ENCODE measurements at regions not wholly inside any gene's neighbourhood (a gene's known extent, or its start where the extent isn't known, plus 50 kb on each side); places are given as distances from the start of the nearest gene placed in this dataset.
"Not testable (repeated sequence)": the region's sequence is repeated elsewhere in the genome, so short reads cannot be mapped to it uniquely, and the experiment has no call there.

DNA sequence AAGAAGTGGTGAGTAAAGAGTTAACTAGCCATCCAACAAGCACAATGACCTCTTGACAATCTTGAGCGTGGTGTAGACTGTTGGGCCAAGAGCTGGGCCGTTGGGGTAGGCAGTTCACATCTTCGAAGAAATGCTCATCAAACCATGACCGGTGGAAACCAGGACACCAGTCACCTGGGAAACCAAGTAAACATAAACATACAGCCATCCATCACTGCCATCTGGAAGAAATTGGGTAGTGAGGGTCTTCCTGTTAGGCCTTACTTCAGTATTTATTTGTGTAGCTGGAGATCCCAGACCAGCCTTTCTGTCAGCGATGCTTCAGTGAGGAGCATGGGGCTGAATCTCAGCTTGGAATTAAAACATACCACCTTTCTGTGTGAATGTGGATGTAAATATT, 108.1 kb upstream of the HAO2 start:
- no peak overlapping the region for H3K4me2 ChIP-seq (ENCODE audit: insufficient read depth, low read length)
- no peaks in the 10 kb centered on the region for H3K27me3 ChIP-seq (ENCODE audit: insufficient read depth, low read length)
- H3K9me3 ChIP-seq (ENCODE audit: low read depth, low read length), result no peaks in the 10 kb centered on the region
- H3K79me2 ChIP-seq (ENCODE audit: insufficient read depth, low read length), result no peaks in the 10 kb centered on the region
- TF ChIP-seq, protein P1, sequence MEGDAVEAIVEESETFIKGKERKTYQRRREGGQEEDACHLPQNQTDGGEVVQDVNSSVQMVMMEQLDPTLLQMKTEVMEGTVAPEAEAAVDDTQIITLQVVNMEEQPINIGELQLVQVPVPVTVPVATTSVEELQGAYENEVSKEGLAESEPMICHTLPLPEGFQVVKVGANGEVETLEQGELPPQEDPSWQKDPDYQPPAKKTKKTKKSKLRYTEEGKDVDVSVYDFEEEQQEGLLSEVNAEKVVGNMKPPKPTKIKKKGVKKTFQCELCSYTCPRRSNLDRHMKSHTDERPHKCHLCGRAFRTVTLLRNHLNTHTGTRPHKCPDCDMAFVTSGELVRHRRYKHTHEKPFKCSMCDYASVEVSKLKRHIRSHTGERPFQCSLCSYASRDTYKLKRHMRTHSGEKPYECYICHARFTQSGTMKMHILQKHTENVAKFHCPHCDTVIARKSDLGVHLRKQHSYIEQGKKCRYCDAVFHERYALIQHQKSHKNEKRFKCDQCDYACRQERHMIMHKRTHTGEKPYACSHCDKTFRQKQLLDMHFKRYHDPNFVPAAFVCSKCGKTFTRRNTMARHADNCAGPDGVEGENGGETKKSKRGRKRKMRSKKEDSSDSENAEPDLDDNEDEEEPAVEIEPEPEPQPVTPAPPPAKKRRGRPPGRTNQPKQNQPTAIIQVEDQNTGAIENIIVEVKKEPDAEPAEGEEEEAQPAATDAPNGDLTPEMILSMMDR (IDR thresholded peaks at IDR 0.05; ENCODE audit: extremely low read depth, low read depth, low read length), result no peak
- H3K4me3 ChIP-seq (ENCODE audit: insufficient read depth, low read length), result no peak overlapping the region
- no peaks in the 10 kb centered on the region for H3K36me3 ChIP-seq (ENCODE audit: insufficient read depth, low read length)
- H3K27ac ChIP-seq (ENCODE audit: low read depth, low read length), result no peak overlapping the region
- no peaks in the 10 kb centered on the region for H3K4me1 ChIP-seq (ENCODE audit: insufficient read depth, low read length)
- DNase-seq (ENCODE audit: insufficient read length, low spot score, missing footprints), result no peak
- H4K20me1 ChIP-seq (ENCODE audit: insufficient read depth, low read length), result no peaks in the 10 kb centered on the region
- no peak overlapping the region for H2AFZ ChIP-seq (ENCODE audit: low read length)

DNA sequence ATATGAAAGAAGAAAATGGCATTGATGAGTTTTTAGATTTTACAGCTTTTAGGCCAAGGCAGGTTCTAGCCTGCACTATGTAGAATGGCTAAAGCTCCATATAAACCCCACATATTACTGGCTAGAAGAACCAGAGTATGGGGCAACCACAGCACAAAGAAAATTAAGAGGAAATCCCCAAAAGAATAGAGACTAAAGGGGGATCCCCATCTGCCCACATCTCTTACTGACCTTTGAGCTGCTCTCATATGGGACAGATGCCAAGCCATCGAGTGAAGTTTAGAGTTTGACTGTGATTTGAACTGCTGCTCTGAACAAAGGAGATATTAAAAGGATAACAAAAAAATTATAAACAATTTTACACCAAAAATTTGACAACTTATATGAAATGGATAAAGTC, 102.2 kb upstream of the HAO2 start:
- Histone ChIP-seq H2AFZ (ENCODE audit: low read length) (no peak overlapping the region), H3K36me3 (ENCODE audit: insufficient read depth, low read length) (no peaks in the 10 kb centered on the region), H3K4me2 (ENCODE audit: insufficient read depth, low read length) (no peak overlapping the region), H3K27ac (ENCODE audit: low read depth, low read length) (no peak overlapping the region), H4K20me1 (ENCODE audit: insufficient read depth, low read length) (no peaks in the 10 kb centered on the region), H3K27me3 (ENCODE audit: insufficient read depth, low read length) (no peaks in the 10 kb centered on the region), H3K9me3 (ENCODE audit: low read depth, low read length) (no peaks in the 10 kb centered on the region), H3K4me1 (ENCODE audit: insufficient read depth, low read length) (no peaks in the 10 kb centered on the region), H3K4me3 (ENCODE audit: insufficient read depth, low read length) (no peak overlapping the region), H3K79me2 (ENCODE audit: insufficient read depth, low read length) (no peaks in the 10 kb centered on the region)
- no peak for DNase-seq (ENCODE audit: insufficient read length, low spot score, missing footprints)
- TF ChIP-seq, protein P1 (IDR thresholded peaks at IDR 0.05; ENCODE audit: extremely low read depth, low read depth, low read length), result no peak

DNA sequence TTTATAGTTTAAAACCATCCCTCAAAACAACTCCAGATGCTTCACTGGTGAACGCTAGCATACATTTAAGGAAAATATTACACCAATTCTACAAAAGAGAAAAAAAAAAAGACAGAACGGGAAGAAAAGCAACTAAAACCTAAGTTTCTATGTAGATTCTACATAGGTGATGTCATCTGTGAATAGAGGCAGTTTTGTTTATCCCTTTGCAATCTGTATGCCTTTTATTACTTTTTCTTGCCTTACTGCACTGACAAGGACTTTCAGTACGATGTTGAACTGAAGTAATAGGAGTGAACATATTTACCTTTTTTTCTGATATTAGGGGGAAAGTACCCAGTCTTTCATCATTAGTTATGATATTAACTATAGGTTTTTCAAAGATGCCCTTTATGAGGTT, 101.7 kb upstream of the HAO2 start:
- no peaks in the 10 kb centered on the region for H3K36me3 ChIP-seq (ENCODE audit: insufficient read depth, low read length)
- no peak overlapping the region for H3K27ac ChIP-seq (ENCODE audit: low read depth, low read length)
- no peak for DNase-seq (ENCODE audit: insufficient read length, low spot score, missing footprints)
- no peak overlapping the region for H2AFZ ChIP-seq (ENCODE audit: low read length)
- no peaks in the 10 kb centered on the region for H3K79me2 ChIP-seq (ENCODE audit: insufficient read depth, low read length)
- H3K9me3 ChIP-seq (ENCODE audit: low read depth, low read length), result no peaks in the 10 kb centered on the region
- H4K20me1 ChIP-seq (ENCODE audit: insufficient read depth, low read length), result no peaks in the 10 kb centered on the region
- no peaks in the 10 kb centered on the region for H3K4me1 ChIP-seq (ENCODE audit: insufficient read depth, low read length)
- TF ChIP-seq, protein P1 (IDR thresholded peaks at IDR 0.05; ENCODE audit: extremely low read depth, low read depth, low read length), result no peak
- no peaks in the 10 kb centered on the region for H3K27me3 ChIP-seq (ENCODE audit: insufficient read depth, low read length)
- H3K4me2 ChIP-seq (ENCODE audit: insufficient read depth, low read length), result no peak overlapping the region
- H3K4me3 ChIP-seq (ENCODE audit: insufficient read depth, low read length), result no peak overlapping the region

DNA sequence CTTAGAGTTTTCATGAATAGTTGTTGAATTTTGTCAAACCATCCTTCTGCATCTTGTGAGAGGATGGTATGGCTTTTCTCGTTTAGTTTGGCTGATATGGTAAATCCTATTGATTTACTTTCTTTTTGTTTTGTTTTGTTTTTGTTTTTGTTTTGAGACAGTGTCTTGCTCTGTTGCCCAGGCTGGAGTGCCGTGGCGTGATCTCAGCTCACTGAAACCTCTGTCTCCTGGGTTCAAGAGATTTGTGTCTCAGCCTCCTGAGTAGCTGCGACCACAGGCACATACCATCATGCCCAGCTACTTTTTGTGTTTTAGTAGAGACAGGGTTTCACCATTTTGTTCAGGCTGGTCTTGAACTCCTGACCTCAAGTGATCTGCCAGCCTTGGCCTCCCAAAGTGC, 101.3 kb upstream of the HAO2 start:
- H3K4me1 ChIP-seq (ENCODE audit: insufficient read depth, low read length), result not testable (repeated sequence)

DNA sequence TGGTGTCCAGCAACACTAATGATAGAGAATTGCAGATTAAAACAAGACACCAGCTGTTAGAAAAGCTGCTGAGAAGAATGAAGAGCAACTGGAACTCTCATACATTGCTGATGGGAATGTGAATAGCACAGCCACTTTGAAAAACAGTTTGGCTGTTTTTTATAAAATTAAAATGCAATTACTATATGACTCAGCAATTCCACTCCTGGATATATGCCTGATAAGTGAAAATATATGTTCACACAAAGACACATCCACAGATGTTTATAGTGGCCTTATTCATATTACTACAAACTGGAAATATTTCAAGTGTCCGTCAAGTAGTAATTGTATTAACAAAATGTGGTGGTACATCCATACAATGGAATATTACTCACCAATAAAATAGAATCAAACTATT, 99.7 kb upstream of the HAO2 start:
- H3K4me2 ChIP-seq (ENCODE audit: insufficient read depth, low read length), result no peak overlapping the region
- H2AFZ ChIP-seq (ENCODE audit: low read length), result no peak overlapping the region
- H3K9me3 ChIP-seq (ENCODE audit: low read depth, low read length), result no peaks in the 10 kb centered on the region
- H3K79me2 ChIP-seq (ENCODE audit: insufficient read depth, low read length), result no peaks in the 10 kb centered on the region
- H3K36me3 ChIP-seq (ENCODE audit: insufficient read depth, low read length), result no peaks in the 10 kb centered on the region
- peaks cover 9% of the 10 kb centered on the region for H3K27me3 ChIP-seq (ENCODE audit: insufficient read depth, low read length)
- TF ChIP-seq, protein P1 (IDR thresholded peaks at IDR 0.05; ENCODE audit: extremely low read depth, low read depth, low read length), result no peak
- no peak for DNase-seq (ENCODE audit: insufficient read length, low spot score, missing footprints)
- H3K4me1 ChIP-seq (ENCODE audit: insufficient read depth, low read length), result no peaks in the 10 kb centered on the region
- no peaks in the 10 kb centered on the region for H4K20me1 ChIP-seq (ENCODE audit: insufficient read depth, low read length)
- no peak overlapping the region for H3K27ac ChIP-seq (ENCODE audit: low read depth, low read length)
- H3K4me3 ChIP-seq (ENCODE audit: insufficient read depth, low read length), result no peak overlapping the region

More for the DNA sequence above, 101.3 kb upstream of the HAO2 start:
- H4K20me1 ChIP-seq (ENCODE audit: insufficient read depth, low read length); H3K36me3 ChIP-seq (ENCODE audit: insufficient read depth, low read length); H3K4me3 ChIP-seq (ENCODE audit: insufficient read depth, low read length); H3K27ac ChIP-seq (ENCODE audit: low read depth, low read length); H3K27me3 ChIP-seq (ENCODE audit: insufficient read depth, low read length); H3K9me3 ChIP-seq (ENCODE audit: low read depth, low read length); DNase-seq (ENCODE audit: insufficient read length, low spot score, missing footprints); H2AFZ ChIP-seq (ENCODE audit: low read length); H3K4me2 ChIP-seq (ENCODE audit: insufficient read depth, low read length); H3K79me2 ChIP-seq (ENCODE audit: insufficient read depth, low read length): not testable (repeated sequence)
